ENCODE measurements at regions not wholly inside any gene's neighbourhood (a gene's known extent, or its start where the extent isn't known, plus 50 kb on each side); places are given as distances from the start of the nearest gene placed in this dataset.

DNA sequence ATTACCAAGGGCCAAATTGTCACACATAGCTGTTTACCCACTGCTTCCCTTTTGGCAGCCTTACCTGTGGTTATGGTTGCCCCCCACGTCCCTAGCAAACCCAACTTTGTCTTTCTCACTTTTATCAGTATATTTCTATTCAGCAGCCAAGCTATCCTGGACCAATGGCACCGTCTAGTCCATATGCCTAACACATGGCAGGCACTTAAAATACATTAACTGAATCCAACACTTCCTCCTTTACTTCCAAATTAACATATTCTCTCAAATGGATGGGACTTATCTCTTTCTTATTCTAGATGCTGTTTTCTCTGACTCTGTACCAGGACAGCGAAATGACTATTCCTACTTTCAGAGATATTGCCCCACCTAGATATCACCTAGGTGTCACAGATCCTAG, 50.9 kb upstream of the SLC44A1 start:
- TF ChIP-seq, protein P1, sequence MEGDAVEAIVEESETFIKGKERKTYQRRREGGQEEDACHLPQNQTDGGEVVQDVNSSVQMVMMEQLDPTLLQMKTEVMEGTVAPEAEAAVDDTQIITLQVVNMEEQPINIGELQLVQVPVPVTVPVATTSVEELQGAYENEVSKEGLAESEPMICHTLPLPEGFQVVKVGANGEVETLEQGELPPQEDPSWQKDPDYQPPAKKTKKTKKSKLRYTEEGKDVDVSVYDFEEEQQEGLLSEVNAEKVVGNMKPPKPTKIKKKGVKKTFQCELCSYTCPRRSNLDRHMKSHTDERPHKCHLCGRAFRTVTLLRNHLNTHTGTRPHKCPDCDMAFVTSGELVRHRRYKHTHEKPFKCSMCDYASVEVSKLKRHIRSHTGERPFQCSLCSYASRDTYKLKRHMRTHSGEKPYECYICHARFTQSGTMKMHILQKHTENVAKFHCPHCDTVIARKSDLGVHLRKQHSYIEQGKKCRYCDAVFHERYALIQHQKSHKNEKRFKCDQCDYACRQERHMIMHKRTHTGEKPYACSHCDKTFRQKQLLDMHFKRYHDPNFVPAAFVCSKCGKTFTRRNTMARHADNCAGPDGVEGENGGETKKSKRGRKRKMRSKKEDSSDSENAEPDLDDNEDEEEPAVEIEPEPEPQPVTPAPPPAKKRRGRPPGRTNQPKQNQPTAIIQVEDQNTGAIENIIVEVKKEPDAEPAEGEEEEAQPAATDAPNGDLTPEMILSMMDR (IDR thresholded peaks at IDR 0.05; ENCODE audit: low read depth, low read length, missing control alignments) = no peak
- in situ Hi-C loops (cut with HindIII; ENCODE audit: low sequenced_read_pairs) = loop anchor here (25.0 kb wide), 1 partner anchor 194 kb away; no protein-coding TSS in a partner anchor
- no peak overlapping the region for H3K4me3 ChIP-seq (ENCODE audit: low read depth, low read length)
- DNase-seq (ENCODE audit: low read depth) = no peak

DNA sequence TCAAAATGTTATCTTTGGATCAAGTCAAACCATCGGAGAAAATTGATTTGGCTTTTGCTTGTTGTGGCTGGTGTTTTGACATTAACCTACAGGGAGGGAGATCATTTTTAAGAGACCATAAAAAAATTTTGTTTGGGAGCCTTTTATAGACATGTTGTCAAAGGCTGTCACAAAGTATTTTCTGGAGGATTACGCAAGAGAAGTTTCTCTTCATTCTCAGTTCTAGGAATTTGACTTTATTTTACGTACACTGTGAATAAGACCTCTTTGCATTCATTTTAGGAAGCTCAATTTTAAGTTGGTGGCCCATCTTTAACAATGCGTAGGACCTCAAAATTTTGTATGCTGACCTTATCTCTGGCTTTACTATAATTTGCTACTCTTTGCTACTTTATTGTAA, 50.2 kb upstream of the SLC44A1 start:
- in situ Hi-C loops (cut with HindIII; ENCODE audit: low sequenced_read_pairs) = loop anchor here (25.0 kb wide), 1 partner anchor 193 kb away; no protein-coding TSS in a partner anchor
- TF ChIP-seq, protein P1 (IDR thresholded peaks at IDR 0.05; ENCODE audit: low read depth, low read length, missing control alignments) = no peak
- no peak for DNase-seq (ENCODE audit: low read depth)
- no peak overlapping the region for H3K4me3 ChIP-seq (ENCODE audit: low read depth, low read length)
